Keratinocyte (primary cell): ENCODE measurements at regions not wholly inside any gene's neighbourhood (a gene's known extent, or its start where the extent isn't known, plus 50 kb on each side); places are given as distances from the start of the nearest gene placed in this dataset.

ENCODE experiments used
- DNase-seq: peaks from one replicate; pipeline ENCODE4 v3.0.0-alpha.2; 2011; ENCODE audit warnings: low read depth, missing footprints, low spot score
- FAIRE-seq: peaks from 2 replicates; lab custom pipeline; 2011; peaks lifted over from hg19 to GRCh38; lab: Jason Lieb, UNC
- H2AFZ ChIP-seq: 2 replicates; pipeline ENCODE4 v1.6.0; 2012; ENCODE audit warnings: low read length, control low read depth, inconsistent platforms; ENCODE audit not compliant: control insufficient read depth
- H3K27ac ChIP-seq: 2 replicates; pipeline ENCODE4 v1.5.1; 2011; ENCODE audit warnings: low read length; ENCODE audit not compliant: control insufficient read depth, insufficient read depth
- H3K27me3 ChIP-seq: 3 replicates; pipeline ENCODE4 v1.6.0; 2011; ENCODE audit warnings: low read length; ENCODE audit not compliant: control insufficient read depth, insufficient read depth; ENCODE audit errors: extremely low read depth
- H3K36me3 ChIP-seq, 2 experiments: 2 replicates in 1 of 2; 3 replicates in 1 of 2; pipeline ENCODE4 v1.5.1; 2011; ENCODE audit warnings: low read length in 2 of 2, mild to moderate bottlenecking in 1 of 2; ENCODE audit not compliant: control insufficient read depth in 2 of 2, insufficient read depth in 2 of 2; ENCODE audit errors: extremely low read depth in 1 of 2
- H3K4me1 ChIP-seq: 3 replicates; pipeline ENCODE4 v1.5.1; 2011; ENCODE audit warnings: low read length; ENCODE audit not compliant: control insufficient read depth, insufficient read depth; ENCODE audit errors: extremely low read depth
- H3K4me2 ChIP-seq: 3 replicates; pipeline ENCODE4 v1.6.0; 2011; ENCODE audit warnings: low read depth, low read length; ENCODE audit not compliant: control insufficient read depth, insufficient read depth; ENCODE audit errors: extremely low read depth
- H3K4me3 ChIP-seq, 3 experiments: fragments of 200-600 bp in 1 of 3; sonication (generic) in 1 of 3; 2 replicates in 2 of 3; 3 replicates in 1 of 3; pipeline ENCODE4 v1.5.1; 2011 to 2016; ENCODE audit warnings: low read length in 3 of 3, mild to moderate bottlenecking in 3 of 3, control low read depth in 2 of 3, inconsistent platforms in 1 of 3, low read depth in 1 of 3, mixed read lengths in 1 of 3, mixed run types in 1 of 3, moderate library complexity in 1 of 3; ENCODE audit not compliant: control insufficient read depth in 2 of 3, insufficient read depth in 2 of 3; ENCODE audit errors: extremely low read depth in 1 of 3
- H3K79me2 ChIP-seq: 2 replicates; pipeline ENCODE4 v1.6.0; 2012; ENCODE audit warnings: low read length; ENCODE audit not compliant: control insufficient read depth, insufficient read depth
- H3K9ac ChIP-seq: 3 replicates; pipeline ENCODE4 v1.6.0; 2011; ENCODE audit warnings: low read length; ENCODE audit not compliant: control insufficient read depth, insufficient read depth; ENCODE audit errors: extremely low read depth
- H3K9me1 ChIP-seq: 3 replicates; pipeline ENCODE4 v1.6.0; 2011; ENCODE audit warnings: low read length; ENCODE audit not compliant: control insufficient read depth, insufficient read depth; ENCODE audit errors: extremely low read depth
- H3K9me3 ChIP-seq: 2 replicates; pipeline ENCODE4 v1.5.1; 2012; ENCODE audit warnings: low read depth, low read length; ENCODE audit not compliant: control insufficient read depth
- H4K20me1 ChIP-seq: 3 replicates; pipeline ENCODE4 v1.6.0; 2011; ENCODE audit warnings: low read length; ENCODE audit not compliant: control insufficient read depth, insufficient read depth; ENCODE audit errors: extremely low read depth
- EZH2 ChIP-seq: IDR thresholded peaks from one replicate; pipeline ENCODE4 v1.6.1; 2012; ENCODE audit warnings: inconsistent platforms, mild to moderate bottlenecking, low read length, moderate library complexity
- dilution Hi-C: fragments of 300-500 bp; cut with MboI; formaldehyde crosslinking; loops from one replicate; pipeline ENCODE4 v1.7.0; 2020; ENCODE audit warnings: low sequenced_read_pairs; ENCODE audit not compliant: extremely low pct_ligation_motif_present
- TF ChIP-seq, protein P1 (sequence below), 3 experiments: IDR thresholded peaks in 1 of 3; conservative IDR thresholded peaks in 1 of 3; optimal IDR thresholded peaks in 1 of 3; 2 replicates in 2 of 3; 3 replicates in 1 of 3; pipeline versions ENCODE3 to v1.5.1; 2011; ENCODE audit warnings: low read length in 3 of 3, mild to moderate bottlenecking in 3 of 3, moderate library complexity in 2 of 3, control low read depth in 1 of 3, inconsistent platforms in 1 of 3; ENCODE audit not compliant: insufficient read depth in 2 of 3; ENCODE audit errors: extremely low read depth in 1 of 3

DNA sequence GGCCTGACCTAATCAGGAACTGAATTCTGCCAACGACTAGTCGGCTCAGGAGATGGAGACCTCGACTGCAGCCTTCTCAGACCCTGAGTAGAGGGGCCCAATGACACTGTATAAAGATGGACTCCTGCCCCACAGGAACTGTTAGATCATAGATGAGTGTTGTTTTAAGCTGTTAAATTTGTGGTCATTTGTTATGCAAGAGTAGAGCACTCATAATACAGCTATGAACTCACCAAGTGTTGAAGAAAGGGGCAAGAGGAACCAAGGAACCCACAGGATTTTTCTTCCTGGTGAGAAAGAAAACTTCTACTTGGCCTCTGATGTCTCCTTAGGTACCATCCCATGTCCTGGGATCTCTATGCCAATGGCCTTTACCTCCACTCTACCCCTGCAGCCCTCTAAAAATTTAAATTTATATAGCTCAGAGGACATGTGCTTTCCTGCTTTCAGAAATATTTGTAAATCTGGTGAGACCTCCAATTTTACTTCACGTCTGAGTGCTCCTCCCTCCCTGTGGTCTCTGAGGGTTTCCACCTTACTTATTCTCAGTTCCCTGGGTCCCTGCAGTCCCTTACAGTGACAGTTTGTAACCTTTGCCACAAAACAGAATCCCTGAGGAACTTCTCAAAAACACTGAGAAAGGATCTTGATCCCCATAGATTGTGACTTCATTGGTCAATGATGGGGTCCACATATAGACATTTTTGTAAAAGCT, 256.3 kb upstream of the ARHGAP20 start:
- Histone ChIP-seq H3K79me2 (no peaks in the 10 kb centered on the region), H3K9me3 (no peaks in the 10 kb centered on the region), H3K9me1 (no peaks in the 10 kb centered on the region), H3K27ac (no peak overlapping the region), H3K4me3 (no peak overlapping the region), H3K4me2 (no peak overlapping the region), H4K20me1 (no peaks in the 10 kb centered on the region), H2AFZ (no peak overlapping the region), H3K36me3 (no peaks in the 10 kb centered on the region), H3K9ac (no peak overlapping the region), H3K27me3 (no peaks in the 10 kb centered on the region), H3K4me1 (peaks cover 11% of the 10 kb centered on the region)
- DNase-seq: no peak
- no peak for FAIRE-seq
- TF ChIP-seq, protein P1, sequence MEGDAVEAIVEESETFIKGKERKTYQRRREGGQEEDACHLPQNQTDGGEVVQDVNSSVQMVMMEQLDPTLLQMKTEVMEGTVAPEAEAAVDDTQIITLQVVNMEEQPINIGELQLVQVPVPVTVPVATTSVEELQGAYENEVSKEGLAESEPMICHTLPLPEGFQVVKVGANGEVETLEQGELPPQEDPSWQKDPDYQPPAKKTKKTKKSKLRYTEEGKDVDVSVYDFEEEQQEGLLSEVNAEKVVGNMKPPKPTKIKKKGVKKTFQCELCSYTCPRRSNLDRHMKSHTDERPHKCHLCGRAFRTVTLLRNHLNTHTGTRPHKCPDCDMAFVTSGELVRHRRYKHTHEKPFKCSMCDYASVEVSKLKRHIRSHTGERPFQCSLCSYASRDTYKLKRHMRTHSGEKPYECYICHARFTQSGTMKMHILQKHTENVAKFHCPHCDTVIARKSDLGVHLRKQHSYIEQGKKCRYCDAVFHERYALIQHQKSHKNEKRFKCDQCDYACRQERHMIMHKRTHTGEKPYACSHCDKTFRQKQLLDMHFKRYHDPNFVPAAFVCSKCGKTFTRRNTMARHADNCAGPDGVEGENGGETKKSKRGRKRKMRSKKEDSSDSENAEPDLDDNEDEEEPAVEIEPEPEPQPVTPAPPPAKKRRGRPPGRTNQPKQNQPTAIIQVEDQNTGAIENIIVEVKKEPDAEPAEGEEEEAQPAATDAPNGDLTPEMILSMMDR (optimal IDR thresholded peaks at IDR 0.05 in 1 of 3, IDR thresholded peaks at IDR 0.05 in 1 of 3, conservative IDR thresholded peaks at IDR 0.05 in 1 of 3; ENCODE audit: extremely low read depth in 1 of 3, insufficient read depth in 2 of 3, low read length in 3 of 3): no peak
- no peak for TF ChIP-seq EZH2
- dilution Hi-C loops: no loop called here

DNA sequence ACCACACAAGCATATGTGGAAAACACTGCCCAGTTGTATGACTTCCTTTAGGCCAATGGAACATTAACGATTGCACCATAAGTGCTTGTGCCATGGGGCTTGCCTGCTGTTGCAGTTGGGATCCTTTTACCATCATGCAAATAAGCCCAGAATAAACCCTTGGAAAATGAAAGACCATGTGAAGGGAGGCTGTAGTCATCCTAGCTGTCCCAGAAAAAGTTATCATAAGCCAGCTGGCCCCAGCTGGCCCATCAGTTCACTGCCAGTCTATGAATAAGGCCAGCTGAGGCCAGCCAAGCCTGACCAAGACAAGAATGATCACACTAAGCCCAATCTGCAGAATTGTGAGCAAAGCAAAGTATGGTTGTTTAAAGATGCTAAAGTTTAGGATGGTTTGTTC, 253.9 kb upstream of the ARHGAP20 start:
- Histone ChIP-seq H3K4me3 (no peak overlapping the region), H2AFZ (no peak overlapping the region), H3K9me1 (no peaks in the 10 kb centered on the region), H4K20me1 (no peaks in the 10 kb centered on the region), H3K9ac (no peak overlapping the region), H3K9me3 (no peaks in the 10 kb centered on the region), H3K4me1 (peaks cover 5% of the 10 kb centered on the region), H3K27me3 (peaks cover 4% of the 10 kb centered on the region), H3K27ac (no peak overlapping the region), H3K4me2 (no peak overlapping the region), H3K36me3 (no peaks in the 10 kb centered on the region), H3K79me2 (no peaks in the 10 kb centered on the region)
- TF ChIP-seq, protein P1 (optimal IDR thresholded peaks at IDR 0.05 in 1 of 3, IDR thresholded peaks at IDR 0.05 in 1 of 3, conservative IDR thresholded peaks at IDR 0.05 in 1 of 3; ENCODE audit: extremely low read depth in 1 of 3, insufficient read depth in 2 of 3, low read length in 3 of 3): no peak
- TF ChIP-seq EZH2: no peak
- FAIRE-seq: no peak
- DNase-seq: no peak
- dilution Hi-C loops: no loop called here
